ENCODE measurements at regions not wholly inside any gene's neighbourhood (a gene's known extent, or its start where the extent isn't known, plus 50 kb on each side); places are given as distances from the start of the nearest gene placed in this dataset.

DNA sequence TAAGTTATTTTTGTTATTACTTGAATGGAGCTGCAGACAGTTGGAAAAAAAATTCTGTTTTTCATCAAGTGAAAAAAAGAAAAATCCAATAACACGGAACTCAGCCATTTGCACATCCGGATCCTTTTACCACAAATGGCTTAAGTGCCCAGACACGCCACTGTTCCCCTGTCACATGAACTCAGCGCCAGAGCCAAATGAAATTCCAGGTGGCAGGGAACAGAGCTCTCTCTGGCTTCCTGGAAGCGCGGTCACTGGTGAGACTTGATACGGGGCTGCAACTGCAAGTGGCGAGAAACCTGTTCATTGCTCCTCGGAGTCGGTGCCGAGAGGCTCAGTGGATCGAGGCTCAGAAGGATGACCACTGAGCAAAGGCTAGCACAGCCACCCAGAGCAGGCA is 60.8 kb upstream of the NPTX2 start:
- intact Hi-C loops (cut with DNase I; ENCODE audit: low total_unique reads) = no loop called here
- no peak overlapping the region for H3K4me3 ChIP-seq (ENCODE audit: low read depth, poor library complexity, severe bottlenecking)
- no peak for DNase-seq (ENCODE audit: low spot score in 2 of 2)
- TF ChIP-seq POLR2A (IDR thresholded peaks at IDR 0.05) = no peak
- TF ChIP-seq, protein P1, sequence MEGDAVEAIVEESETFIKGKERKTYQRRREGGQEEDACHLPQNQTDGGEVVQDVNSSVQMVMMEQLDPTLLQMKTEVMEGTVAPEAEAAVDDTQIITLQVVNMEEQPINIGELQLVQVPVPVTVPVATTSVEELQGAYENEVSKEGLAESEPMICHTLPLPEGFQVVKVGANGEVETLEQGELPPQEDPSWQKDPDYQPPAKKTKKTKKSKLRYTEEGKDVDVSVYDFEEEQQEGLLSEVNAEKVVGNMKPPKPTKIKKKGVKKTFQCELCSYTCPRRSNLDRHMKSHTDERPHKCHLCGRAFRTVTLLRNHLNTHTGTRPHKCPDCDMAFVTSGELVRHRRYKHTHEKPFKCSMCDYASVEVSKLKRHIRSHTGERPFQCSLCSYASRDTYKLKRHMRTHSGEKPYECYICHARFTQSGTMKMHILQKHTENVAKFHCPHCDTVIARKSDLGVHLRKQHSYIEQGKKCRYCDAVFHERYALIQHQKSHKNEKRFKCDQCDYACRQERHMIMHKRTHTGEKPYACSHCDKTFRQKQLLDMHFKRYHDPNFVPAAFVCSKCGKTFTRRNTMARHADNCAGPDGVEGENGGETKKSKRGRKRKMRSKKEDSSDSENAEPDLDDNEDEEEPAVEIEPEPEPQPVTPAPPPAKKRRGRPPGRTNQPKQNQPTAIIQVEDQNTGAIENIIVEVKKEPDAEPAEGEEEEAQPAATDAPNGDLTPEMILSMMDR (IDR thresholded peaks at IDR 0.05) = no peak
- 75 to 77% methylated on average over 12 of the region's 12 CpGs for WGBS, 2 donors

DNA sequence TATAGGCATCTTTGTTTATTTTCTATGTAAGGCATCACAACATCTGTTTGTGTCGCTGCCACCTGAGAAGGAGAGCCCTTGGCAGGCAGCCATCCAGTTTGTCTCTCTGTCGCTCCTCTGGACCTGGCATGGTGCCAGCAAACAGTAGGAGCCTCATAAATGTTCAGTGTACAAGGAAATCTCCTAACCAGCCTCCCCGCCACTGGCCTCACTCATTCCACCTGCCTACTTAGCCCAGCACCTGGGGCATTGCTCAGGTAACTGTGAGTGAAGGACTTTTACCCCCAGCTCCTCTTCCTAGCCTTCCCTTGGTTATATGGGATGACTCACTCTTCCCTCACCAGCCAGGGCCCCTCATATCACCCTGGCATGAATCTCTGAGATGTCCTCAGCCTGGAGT is 61.7 kb upstream of the NPTX2 start:
- intact Hi-C loops (cut with DNase I; ENCODE audit: low total_unique reads) = no loop called here
- no peak for DNase-seq (ENCODE audit: low spot score in 2 of 2)
- H3K4me3 ChIP-seq (ENCODE audit: low read depth, poor library complexity, severe bottlenecking) = no peak overlapping the region
- no peak for TF ChIP-seq POLR2A (IDR thresholded peaks at IDR 0.05)
- TF ChIP-seq, protein P1 (IDR thresholded peaks at IDR 0.05) = no peak
- 54 to 60% methylated on average over 3 of the region's 3 CpGs for WGBS, 2 donors

DNA sequence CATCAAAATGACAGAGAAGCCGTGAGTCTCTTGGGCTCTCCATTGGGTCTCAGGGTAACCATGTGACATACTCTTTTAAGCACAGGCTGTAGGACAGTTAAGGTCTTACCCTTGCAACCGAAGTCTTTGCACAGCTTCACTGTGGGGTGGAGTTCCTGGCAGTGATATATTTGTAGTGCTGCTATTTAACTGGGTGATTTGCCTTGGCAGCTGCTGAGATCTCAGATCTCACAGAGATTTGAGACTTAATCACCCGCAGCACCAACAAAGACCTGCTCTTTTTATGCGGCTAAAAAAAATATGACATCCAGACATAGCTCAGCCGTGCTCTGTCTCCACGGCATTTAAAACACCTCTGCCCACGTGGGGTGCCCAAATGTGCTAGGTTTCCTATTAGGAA is 63.4 kb upstream of the NPTX2 start:
- no peak overlapping the region for H3K4me3 ChIP-seq (ENCODE audit: low read depth, poor library complexity, severe bottlenecking)
- no peak for DNase-seq (ENCODE audit: low spot score in 2 of 2)
- intact Hi-C loops (cut with DNase I; ENCODE audit: low total_unique reads) = no loop called here
- 50 to 54% methylated on average over 7 of the region's 7 CpGs for WGBS, 2 donors
- TF ChIP-seq, protein P1 (IDR thresholded peaks at IDR 0.05) = no peak
- no peak for TF ChIP-seq POLR2A (IDR thresholded peaks at IDR 0.05)

DNA sequence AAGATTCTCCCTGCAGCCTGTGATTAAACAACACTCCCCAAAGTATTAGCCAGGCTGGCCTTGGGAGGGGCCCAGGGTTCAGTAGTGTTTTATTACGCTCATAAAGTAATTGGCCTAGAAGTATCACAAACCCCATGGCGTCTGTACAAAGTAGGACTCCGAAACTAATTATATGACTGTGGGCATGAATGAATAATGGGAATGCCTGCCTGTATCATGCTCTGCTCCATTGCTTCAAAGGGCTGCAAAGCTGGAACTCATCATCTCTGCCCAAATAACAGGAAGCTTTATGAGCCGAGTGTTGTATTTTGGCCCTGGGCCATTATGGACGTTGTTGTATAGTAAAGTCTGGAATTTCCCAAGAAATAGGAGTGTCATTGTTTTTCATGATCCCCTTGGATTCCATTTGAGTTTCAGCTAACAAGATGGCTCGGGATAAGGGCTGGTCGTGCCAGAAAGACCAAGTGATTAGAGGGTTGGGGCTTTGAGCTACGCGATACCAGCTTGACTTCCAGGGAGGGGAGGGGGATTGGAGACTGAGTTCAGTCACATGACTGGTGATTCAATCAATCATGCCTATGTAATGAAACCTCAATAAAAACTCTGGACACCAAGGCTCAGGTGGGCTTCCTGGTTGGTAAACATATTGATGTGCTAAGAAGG is 65.3 kb upstream of the NPTX2 start:
- H3K4me3 ChIP-seq (ENCODE audit: low read depth, poor library complexity, severe bottlenecking) = no peak overlapping the region
- DNase-seq (ENCODE audit: low spot score in 2 of 2) = no peak
- intact Hi-C loops (cut with DNase I; ENCODE audit: low total_unique reads) = no loop called here
- 25 to 29% methylated on average over 9 of the region's 9 CpGs for WGBS, 2 donors
- no peak for TF ChIP-seq POLR2A (IDR thresholded peaks at IDR 0.05)
- TF ChIP-seq, protein P1 (IDR thresholded peaks at IDR 0.05) = no peak

DNA sequence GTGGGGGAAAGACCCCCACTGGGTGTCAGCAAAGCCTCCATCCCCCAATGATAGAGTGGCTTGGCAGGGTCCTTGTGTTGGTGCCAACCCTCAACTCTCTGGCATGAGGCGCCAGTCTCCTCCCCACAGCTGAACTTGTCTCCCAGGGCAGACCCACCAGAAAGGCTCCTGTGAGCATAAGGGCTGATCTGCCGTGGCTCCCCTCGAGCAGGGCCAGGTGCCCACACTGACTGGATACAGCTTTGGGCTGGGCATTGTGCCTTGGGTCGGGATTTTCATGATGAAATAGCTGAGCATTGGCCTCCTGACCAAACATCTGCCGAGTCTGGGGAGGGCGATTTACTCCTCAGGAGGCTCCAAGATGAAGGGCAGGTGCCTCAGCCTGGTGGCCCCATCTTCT is 68.1 kb upstream of the NPTX2 start:
- TF ChIP-seq, protein P1 (IDR thresholded peaks at IDR 0.05) = no peak
- no peak for TF ChIP-seq POLR2A (IDR thresholded peaks at IDR 0.05)
- intact Hi-C loops (cut with DNase I; ENCODE audit: low total_unique reads) = no loop called here
- no peak for DNase-seq (ENCODE audit: low spot score in 2 of 2)
- 71 to 100% methylated on average over 3 to 5 of the region's 6 CpGs for WGBS, 2 donors
- no peak overlapping the region for H3K4me3 ChIP-seq (ENCODE audit: low read depth, poor library complexity, severe bottlenecking)

DNA sequence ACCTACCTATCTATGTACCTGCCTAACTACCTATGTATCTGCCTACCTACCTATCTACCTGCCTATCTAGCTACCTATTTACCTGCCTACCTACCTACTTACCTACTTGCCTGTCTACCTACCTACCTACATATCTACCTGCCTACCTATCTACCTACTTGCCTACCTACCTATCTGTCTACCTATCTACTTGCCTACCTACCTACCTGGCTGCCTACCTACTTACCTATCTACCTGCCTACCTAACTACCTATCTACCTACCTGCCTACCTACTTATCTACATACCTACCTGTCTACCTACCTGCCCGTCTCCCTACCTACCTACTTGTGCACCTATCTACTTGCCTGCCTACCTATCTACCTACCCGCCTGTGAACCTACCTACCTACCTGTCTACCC is 68.7 kb upstream of the NPTX2 start:
- DNase-seq (ENCODE audit: low spot score in 2 of 2) = no peak
- intact Hi-C loops (cut with DNase I; ENCODE audit: low total_unique reads) = no loop called here
- TF ChIP-seq, protein P1 (IDR thresholded peaks at IDR 0.05) = no peak
- no peak for TF ChIP-seq POLR2A (IDR thresholded peaks at IDR 0.05)
- WGBS, 2 donors = 90 to 91% methylated on average over 2 of the region's 2 CpGs
- no peak overlapping the region for H3K4me3 ChIP-seq (ENCODE audit: low read depth, poor library complexity, severe bottlenecking)

Measured in lower leg skin (tissue), 4 donors.